ENCODE measurements at regions not wholly inside any gene's neighbourhood (a gene's known extent, or its start where the extent isn't known, plus 50 kb on each side); places are given as distances from the start of the nearest gene placed in this dataset.

DNA sequence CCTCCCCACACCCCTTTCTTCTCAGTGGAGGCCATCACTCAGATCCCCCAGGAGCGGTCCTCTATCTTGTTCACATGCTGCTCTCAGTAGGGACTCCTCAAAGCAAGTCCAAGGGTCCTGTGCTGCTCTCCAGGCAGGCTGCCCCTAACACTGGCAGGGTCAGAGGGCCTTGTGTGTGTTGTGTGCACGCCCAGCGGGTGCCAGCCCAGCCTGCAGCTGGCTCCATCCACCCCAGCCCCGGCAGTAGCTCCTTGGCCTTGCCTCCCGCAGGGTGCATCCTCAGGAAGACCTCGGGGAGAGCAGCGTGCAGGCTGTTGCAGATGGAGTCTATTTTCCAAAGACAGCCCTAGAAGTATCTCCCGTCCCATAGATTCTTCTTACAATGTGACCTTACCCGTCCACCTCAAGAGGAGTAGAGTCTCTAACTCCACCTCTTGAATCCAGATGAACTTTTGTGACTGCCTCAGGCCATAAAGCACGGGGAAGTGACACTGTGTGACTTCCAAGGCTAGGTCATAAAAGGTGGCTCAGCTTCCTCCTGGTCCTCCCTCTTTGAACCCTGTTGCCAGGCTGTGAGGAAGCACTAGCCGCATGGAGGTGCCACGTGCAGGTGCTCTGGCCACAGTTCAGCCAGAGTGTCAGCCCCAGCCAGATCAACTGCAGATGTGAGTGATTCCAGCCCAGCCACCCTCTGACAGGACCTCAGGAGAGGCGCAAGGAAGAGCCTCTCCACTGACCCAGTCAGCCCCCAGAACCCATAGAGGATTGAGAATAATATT lies 531.6 kb downstream of the SHQ1 start:
- FAIRE-seq (no peak), DNase-seq (ENCODE audit: insufficient read length, low spot score) (no peak)

DNA sequence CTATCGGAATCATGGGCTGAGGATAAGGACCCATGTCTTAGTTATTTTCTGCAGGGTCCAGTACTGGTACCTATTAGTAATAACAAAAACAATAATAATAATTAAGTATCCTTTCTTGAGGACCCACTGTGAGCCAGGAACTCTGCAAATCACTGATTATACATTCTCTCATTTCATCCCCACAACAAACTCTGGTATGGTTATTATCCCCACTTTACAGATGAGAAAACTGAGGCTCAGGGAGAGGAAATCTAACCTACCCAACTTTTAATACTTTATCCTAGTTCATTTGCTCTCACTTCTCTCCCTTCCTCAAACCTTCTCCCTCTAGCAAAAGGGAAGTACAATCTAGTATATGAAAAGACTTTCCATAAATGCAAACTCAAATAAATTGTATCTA lies 528.4 kb upstream of the PROK2 start:
- FAIRE-seq (no peak), DNase-seq (ENCODE audit: insufficient read length, low spot score) (no peak)
- TF ChIP-seq POLR2A (IDR thresholded peaks at IDR 0.05; ENCODE audit: low read depth, low read length), result no peak

More for the DNA sequence above, 531.6 kb downstream of the SHQ1 start:
- no peak for TF ChIP-seq POLR2A (IDR thresholded peaks at IDR 0.05; ENCODE audit: low read depth, low read length)

DNA sequence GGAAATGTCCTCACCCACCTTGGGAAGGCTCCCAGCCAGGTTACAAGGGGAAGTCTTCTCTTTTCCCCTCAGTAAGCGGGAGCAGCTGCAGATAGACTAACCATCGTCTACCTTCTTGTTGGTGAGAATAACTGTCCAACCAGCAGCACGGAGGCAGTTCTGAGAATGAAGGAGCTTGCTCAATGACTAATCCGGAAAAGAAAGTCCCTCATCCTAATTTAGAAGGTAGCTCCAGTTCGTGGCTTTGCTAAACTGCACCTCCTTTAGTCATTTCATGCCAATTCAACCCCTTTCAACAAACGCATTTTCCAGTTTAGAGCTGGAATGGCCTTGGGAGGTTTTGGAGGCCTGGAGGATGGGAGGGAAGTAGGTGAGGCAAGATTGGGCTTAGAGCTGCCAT lies 527.4 kb upstream of the PROK2 start:
- no peak for TF ChIP-seq POLR2A (IDR thresholded peaks at IDR 0.05; ENCODE audit: low read depth, low read length)
- DNase-seq (ENCODE audit: insufficient read length, low spot score), result no peak
- FAIRE-seq, result no peak

DNA sequence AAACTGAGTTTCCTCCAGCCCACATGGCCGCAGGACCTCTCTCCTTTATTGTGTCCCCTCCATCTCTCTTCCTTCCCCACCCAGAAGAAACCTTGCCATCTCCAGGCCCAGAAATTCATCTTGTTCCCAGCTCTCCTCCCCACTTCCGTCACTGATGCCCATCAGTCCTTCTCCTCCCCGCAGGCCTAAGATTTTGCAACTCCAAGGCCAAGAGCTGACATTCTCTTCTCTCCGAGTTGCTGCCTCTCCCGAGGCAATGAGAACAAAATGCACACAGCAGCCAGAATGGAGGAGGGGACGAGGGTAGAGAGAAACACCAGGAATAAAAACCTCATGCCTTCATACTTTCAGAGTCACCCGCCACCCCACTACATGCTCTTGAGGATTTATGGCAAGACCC lies 526.5 kb upstream of the PROK2 start:
- TF ChIP-seq POLR2A (IDR thresholded peaks at IDR 0.05; ENCODE audit: low read depth, low read length), result no peak
- DNase-seq (ENCODE audit: insufficient read length, low spot score) (no peak), FAIRE-seq (no peak)

DNA sequence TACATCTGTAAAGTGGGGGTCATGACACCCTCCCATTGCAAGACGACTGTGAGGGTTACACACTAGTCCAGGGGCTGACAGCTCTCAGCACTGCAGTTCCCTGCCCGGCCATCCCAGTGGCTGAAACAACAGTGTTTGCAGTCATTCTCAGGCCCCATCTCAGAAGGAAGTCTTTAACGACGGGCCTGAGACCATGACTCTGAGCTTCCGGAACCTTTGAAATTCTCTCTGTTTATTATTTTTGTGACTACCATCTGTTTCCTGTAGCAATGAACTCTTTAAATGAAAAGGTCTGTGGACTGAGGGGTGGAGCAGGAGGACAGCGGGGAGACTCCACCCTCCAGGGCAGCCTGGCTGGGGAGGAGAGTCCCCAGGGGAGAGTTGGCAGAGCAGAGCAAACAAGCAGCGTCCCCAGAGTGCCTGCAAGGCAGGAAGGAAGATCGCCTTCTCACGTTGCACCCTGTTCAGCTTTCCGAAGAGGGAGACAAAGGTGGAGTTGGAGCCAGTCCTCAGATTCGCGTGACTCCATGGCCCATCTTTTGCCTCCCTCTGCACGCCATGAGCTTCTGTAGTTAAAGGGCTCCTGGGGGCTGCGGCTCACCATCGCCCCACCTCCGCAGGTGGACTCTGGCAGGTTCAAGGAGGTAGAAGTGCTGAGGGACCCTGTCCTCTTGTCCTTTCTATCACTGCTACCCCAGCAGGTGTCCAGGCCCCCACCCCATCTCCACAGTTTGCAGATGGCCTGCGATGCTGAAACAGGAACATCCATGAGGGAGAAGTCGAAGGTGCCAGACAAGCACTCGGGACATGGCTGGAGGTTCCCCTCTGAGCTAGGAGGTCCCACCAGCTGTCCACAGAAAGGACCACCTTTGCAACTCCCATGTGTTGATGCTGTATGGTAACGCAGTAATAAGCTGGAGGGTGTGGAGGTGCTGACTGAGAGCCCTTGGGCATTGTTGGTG lies 525.8 kb upstream of the PROK2 start:
- FAIRE-seq (no peak), DNase-seq (ENCODE audit: insufficient read length, low spot score) (peak; percentile 74)
- TF ChIP-seq POLR2A (IDR thresholded peaks at IDR 0.05; ENCODE audit: low read depth, low read length), result no peak

DNA sequence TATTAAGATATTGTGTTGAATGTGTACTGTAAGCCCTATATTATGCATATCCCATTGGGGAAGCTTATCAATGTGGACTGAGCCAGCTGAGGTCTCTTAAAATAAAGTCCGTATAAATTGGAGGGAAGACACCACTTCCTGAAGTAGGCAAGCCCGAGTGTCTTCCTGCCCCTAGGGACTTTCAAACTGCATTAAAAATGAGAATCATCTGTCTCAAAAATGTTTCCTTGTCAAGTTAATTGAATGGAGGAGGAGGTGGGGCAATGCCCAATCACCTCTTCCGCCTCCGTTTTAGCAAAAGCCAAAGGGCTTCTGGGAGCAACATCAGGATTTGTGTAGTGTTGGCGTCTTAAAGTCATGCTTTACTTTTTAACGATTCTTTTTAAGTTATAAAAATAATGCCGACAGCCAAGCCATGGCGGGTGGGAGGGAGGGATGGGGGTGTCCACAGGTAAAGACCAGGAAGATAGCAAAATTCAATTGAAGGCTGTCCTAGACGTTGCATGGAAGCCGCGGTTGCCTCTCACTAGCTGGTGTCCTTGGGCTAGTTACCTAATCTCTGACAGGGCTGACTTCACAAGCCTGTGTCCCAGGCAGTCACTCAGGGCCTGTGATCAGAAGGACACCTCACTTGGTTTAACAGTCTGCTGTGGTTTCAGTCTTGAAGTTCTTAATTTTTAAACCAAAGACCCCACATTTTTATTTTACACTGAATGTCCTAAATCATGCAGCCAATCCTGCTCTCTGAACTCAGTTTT lies 524.9 kb upstream of the PROK2 start:
- no peak for TF ChIP-seq POLR2A (IDR thresholded peaks at IDR 0.05; ENCODE audit: low read depth, low read length)
- no peak for DNase-seq (ENCODE audit: insufficient read length, low spot score)
- FAIRE-seq, result no peak

DNA sequence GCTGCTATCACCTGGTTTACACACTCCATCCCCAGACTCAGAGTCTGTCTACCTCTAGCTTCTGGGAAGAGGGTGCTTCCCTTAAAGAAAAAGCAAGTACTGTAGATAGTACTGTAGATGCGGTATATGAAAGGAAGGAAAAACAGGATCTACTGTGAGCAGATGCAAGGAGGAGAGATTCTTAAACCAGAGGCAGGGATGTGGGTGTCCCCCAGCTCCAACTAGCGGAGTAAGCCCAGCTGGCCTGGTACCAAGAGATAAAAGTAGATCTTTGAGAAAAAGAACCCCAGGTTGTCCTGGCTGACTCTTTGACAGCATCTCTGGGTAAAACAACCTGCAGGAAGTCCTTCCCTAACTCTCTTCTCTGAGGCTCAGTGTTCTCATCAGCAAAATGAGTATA lies 523.7 kb upstream of the PROK2 start:
- TF ChIP-seq POLR2A (IDR thresholded peaks at IDR 0.05; ENCODE audit: low read depth, low read length), result no peak
- DNase-seq (ENCODE audit: insufficient read length, low spot score) (no peak), FAIRE-seq (no peak)

DNA sequence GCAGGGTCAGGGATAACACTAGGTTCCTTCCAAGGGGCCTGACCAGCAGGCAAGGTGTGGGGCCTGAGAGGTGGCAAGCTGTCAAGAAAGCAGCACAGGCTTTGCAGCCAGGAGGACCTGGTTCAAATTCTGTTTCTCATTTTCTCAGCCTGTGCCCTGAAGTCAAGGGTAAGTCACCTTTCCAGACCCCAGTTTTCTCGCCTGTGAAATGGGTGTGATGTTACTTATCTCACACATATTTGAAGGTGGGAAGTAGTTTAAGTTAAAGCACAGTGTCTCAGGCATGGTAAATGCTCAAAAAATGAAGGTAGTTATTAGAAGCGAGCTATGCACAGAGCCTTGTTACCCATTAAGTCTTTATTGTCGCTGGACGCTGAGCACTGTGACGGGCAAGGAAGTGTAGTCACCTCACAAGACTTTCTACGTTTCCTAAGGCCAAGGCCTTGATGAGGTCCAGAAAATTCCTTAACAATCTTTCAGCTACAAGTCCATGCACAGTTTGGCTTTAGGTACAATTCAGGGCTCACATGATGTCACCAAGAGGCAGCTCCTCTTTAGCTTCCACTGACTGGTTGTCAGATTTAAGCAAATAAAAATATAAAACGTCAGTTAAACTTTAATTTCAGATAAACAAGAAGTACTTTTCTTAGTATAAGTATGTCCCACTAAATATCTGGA lies 522.6 kb upstream of the PROK2 start:
- no peak for DNase-seq (ENCODE audit: insufficient read length, low spot score)
- FAIRE-seq, result no peak
- TF ChIP-seq POLR2A (IDR thresholded peaks at IDR 0.05; ENCODE audit: low read depth, low read length), result no peak

DNA sequence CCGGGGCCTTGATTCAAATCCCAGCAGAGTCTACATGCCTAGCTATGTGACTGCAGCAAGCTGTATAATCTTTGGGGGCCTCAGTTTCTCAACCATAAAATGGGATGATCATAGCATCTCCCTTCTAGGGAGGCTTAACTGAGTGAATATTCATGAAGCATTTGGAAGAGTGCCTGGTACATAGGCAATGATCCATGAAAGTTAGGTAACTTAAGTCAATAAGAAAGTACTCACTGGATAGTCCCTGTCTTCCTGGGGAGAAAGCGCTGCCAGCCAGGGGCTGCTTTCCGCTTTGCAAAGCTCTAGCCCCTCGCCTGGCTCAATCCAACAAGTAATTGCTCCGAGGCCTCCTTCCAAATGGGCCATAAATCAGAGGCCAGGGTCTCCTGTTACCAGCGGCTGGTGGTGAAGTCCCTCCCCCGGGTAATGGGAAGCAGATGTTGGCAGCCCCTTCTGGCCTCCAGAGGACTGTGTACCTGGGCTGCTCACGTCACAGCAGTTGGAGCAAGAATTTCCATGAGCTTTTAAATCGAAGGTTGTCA lies 521.9 kb upstream of the PROK2 start:
- FAIRE-seq (no peak), DNase-seq (ENCODE audit: insufficient read length, low spot score) (no peak)
- TF ChIP-seq POLR2A (IDR thresholded peaks at IDR 0.05; ENCODE audit: low read depth, low read length), result no peak

DNA sequence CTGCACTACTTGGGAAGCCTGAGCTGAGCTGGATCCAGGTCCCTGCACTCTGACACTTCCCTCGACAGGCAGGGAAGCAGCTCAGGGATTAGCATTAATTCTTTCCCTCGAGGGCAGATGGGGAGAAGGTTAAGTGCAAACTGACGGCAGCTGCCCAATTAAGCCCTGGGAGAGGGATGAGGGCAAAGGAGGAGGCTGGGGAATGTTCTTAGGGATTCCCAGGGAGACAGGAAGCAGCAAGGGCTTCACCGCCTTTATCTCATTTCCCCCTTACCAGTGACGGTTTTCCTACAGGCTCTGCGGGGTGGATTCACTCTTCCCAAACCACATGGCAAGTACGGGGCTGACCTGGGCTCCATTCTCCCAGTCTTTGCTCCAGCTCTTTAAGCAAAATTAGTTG lies 519.0 kb upstream of the PROK2 start:
- DNase-seq (ENCODE audit: insufficient read length, low spot score) (no peak), FAIRE-seq (no peak)
- no peak for TF ChIP-seq POLR2A (IDR thresholded peaks at IDR 0.05; ENCODE audit: low read depth, low read length)

DNA sequence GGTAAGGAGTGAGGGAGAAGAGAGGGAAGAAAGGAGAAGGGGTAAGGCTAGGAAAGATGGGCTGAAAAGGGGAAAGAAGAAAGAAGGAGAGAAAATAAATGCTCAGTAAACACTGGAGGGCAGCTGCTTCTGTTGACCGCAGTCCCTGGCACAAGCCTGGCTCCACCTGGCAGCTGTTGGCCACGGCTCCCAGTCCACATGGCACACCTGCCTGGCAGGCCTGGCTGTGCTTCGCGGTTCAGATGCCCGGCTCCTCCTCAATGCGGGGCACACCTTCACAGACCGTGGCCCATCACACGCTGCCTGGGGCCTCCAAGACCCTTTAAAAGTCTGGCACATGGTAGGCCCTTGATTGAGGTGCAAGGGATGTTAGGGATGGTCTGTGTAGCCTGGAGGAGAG lies 516.8 kb upstream of the PROK2 start:
- no peak for FAIRE-seq
- DNase-seq (ENCODE audit: insufficient read length, low spot score), result no peak
- TF ChIP-seq POLR2A (IDR thresholded peaks at IDR 0.05; ENCODE audit: low read depth, low read length), result no peak

DNA sequence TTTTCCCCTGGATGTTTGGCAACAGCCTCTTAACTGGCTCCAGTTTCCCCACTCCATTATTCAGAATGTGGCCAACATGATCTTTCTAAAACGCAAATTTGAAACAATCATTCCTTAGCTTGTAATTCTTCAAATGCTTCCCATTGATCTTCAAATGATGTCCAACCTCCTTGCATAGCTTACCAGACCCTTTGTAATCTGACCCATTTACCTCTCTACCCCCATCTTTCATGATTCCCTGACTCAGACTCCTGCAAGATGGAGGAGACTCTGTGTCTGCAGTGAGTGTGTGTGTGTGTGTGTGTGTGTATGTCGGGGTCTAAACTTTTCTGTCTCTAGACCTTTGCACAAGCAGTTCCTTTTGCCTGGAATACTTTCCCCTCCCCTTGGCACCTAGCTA lies 515.7 kb upstream of the PROK2 start:
- FAIRE-seq (no peak), DNase-seq (ENCODE audit: insufficient read length, low spot score) (no peak)
- TF ChIP-seq POLR2A (IDR thresholded peaks at IDR 0.05; ENCODE audit: low read depth, low read length), result no peak

DNA sequence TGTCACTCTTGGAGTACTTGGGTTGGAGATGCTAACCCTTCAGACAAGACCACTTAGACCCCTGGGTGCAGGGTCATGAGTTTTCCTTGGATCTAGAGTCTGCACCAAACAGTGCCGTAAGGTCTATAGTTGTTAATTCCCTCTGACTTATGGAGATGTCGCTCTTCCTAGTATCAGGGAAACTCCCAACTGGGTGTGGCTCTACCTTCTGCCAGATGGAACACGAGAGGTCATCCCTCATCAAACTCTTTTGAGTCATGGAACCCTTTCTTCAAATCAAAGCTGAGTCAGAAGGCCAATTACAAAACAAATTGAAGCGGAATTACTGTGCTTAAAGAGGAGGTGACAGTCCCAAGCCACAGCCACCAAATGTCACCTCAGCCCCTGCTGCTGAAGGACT lies 514.9 kb upstream of the PROK2 start:
- TF ChIP-seq POLR2A (IDR thresholded peaks at IDR 0.05; ENCODE audit: low read depth, low read length), result no peak
- FAIRE-seq (no peak), DNase-seq (ENCODE audit: insufficient read length, low spot score) (no peak)

Data from H54 (cell line).